Aorta (tissue), 5 donors: ENCODE measurements at regions not wholly inside any gene's neighbourhood (a gene's known extent, or its start where the extent isn't known, plus 50 kb on each side); places are given as distances from the start of the nearest gene placed in this dataset.

ENCODE experiments used
- ATAC-seq: fragments of 200-7000 bp; cut with Tn5 transposase; one replicate; pipeline ENCODE4 v1.9.1; 2022; ENCODE audit warnings: moderate library complexity; ENCODE audit not compliant: low FRiP score
- DNase-seq, 2 donors: peaks; one replicate each; pipeline ENCODE4 v3.0.0-alpha.2; 2020
- H3K27ac ChIP-seq, 2 donors: one replicate each; pipeline ENCODE4 v1.5.1; 2013; ENCODE audit warnings: low read length in 2 of 2, mild to moderate bottlenecking in 2 of 2, moderate library complexity in 2 of 2, control low read depth in 1 of 2, inconsistent platforms in 1 of 2, low read depth in 1 of 2
- H3K27me3 ChIP-seq, 2 donors: one replicate each; pipeline ENCODE4 v1.6.1; 2013; ENCODE audit warnings: control low read depth in 1 of 2, low read length in 1 of 2, mild to moderate bottlenecking in 1 of 2, moderate library complexity in 1 of 2; ENCODE audit not compliant: insufficient read depth in 2 of 2, control insufficient read depth in 1 of 2
- H3K36me3 ChIP-seq, 2 donors: one replicate each; pipeline ENCODE4 v1.6.1; 2013; ENCODE audit warnings: control low read depth in 1 of 2, low read length in 1 of 2, mild to moderate bottlenecking in 1 of 2; ENCODE audit not compliant: insufficient read depth in 2 of 2, control insufficient read depth in 1 of 2
- H3K4me1 ChIP-seq, 2 donors: one replicate each; pipeline ENCODE4 v1.6.1; 2013; ENCODE audit warnings: low read length in 2 of 2, control low read depth in 1 of 2, mild to moderate bottlenecking in 1 of 2, moderate library complexity in 1 of 2; ENCODE audit not compliant: insufficient read depth in 2 of 2, control insufficient read depth in 1 of 2
- H3K4me3 ChIP-seq, 2 donors: one replicate each; pipeline ENCODE4 v1.5.1; 2013; ENCODE audit warnings: low read length in 2 of 2, control low read depth in 1 of 2, mild to moderate bottlenecking in 1 of 2
- H3K9me3 ChIP-seq: one replicate; pipeline ENCODE4 v1.6.1; 2013; ENCODE audit warnings: mild to moderate bottlenecking, low read length; ENCODE audit not compliant: control insufficient read depth
- WGBS, 2 donors: extraction: QIAGEN DNeasy Blood & Tissue Kit; methylation state at CpG; one replicate each; pipeline ENCODE4 v1.1.7; 2013; 5-methylcytosine and 5-hydroxymethylcytosine counted together
- intact Hi-C, 2 donors: fragments of 100-400 bp; cut with DNase I; formaldehyde crosslinking; loops; one replicate each; pipeline versions ENCODE4 v1.14.2 to v1.15.0; 2022
- donor health status: healthy with polysubstance abuse.
- donor health status: Bipolar disorder and iron deficiency.
- donor health status: DM: no; HTN: no; CAD: no.
- donor health status: DM: no; HTN: no; CAD: no.
- donor health status: DM: yes; HTN: yes; CAD: no.

DNA sequence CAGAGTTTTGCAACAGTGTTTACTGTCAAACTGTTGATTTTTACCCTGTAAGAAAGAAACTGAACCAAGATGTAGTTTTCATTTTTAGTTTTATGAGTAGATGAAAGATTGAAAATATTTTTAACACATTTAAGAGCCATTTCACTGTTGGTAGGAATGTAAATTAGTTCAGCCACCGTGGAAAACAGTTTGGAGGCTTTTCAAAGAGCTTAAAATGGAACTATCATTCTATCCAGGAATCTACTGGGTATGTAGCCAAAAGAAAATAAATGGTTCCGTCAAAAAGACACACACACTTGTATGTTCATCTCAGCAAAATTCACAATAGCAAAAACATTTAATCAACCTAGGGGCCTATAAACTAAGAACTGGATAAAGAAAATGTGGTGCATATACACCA is 729.8 kb upstream of the CDH7 start:
- ATAC-seq (no peak), DNase-seq (no peak)
- Histone ChIP-seq H3K36me3 (no peaks in the 10 kb centered on the region), H3K27me3 (no peaks in the 10 kb centered on the region), H3K9me3 (peaks cover 2% of the 10 kb centered on the region), H3K27ac (no peak overlapping the region), H3K4me3 (no peak overlapping the region), H3K4me1 (no peaks in the 10 kb centered on the region)
- intact Hi-C loops = no loop called here
- WGBS, 2 donors = 35 to 38% methylated on average over 2 of the region's 2 CpGs

DNA sequence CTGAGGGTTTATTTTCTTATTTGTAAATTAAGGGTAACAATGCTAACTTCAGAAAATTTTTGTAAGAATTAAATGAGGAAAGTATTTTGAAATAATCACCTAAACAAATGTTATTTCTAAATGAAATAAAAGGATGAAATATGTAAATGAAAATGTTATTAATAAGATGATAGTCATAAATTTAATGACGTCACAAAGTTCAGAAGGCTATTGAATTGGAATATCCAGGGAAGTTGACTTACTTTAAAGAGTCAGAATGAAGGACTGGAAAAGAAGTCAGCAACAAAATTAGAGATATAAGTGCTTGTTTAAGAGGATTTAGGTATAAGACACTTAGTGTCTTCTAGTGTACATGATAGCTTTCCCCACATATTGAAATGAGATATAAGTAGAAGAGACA is 732.6 kb upstream of the CDH7 start:
- no peaks in the 10 kb centered on the region for H3K27me3 ChIP-seq
- H3K4me1 ChIP-seq = no peaks in the 10 kb centered on the region
- WGBS, 2 donors = 85 to 96% methylated on average over 1 of the region's 1 CpG
- intact Hi-C loops = no loop called here
- H3K27ac ChIP-seq = no peak overlapping the region
- H3K4me3 ChIP-seq = no peak overlapping the region
- no peaks in the 10 kb centered on the region for H3K36me3 ChIP-seq
- ATAC-seq = no peak
- H3K9me3 ChIP-seq = peaks cover under 1% of the 10 kb centered on the region
- DNase-seq = no peak

DNA sequence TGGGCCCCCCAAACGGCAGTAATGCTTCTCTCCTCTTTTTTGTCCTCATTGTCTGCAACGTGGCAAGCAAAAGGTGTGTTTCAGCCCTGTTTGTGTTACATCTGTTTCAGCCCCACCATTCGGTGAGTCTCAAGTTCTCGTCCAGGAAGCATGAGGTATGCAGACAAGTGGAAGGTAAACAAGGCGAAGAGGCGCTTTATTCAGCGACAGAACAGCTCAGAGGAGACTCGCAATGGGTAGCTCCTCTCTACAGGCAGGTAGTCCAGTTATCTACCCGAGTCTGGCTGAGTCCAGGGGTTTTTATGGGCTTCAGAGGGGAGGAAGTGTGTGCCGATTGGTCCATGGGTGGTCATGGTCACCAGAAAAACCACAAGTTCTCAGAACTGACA is 733.4 kb upstream of the CDH7 start:
- 87 to 89% methylated on average over 9 to 10 of the region's 10 CpGs for WGBS, 2 donors
- Histone ChIP-seq H3K27me3 (no peaks in the 10 kb centered on the region), H3K27ac (no peak overlapping the region), H3K36me3 (no peaks in the 10 kb centered on the region), H3K4me3 (no peak overlapping the region), H3K9me3 (peaks cover 2% of the 10 kb centered on the region), H3K4me1 (no peaks in the 10 kb centered on the region)
- DNase-seq = no peak
- ATAC-seq = no peak
- intact Hi-C loops = no loop called here

DNA sequence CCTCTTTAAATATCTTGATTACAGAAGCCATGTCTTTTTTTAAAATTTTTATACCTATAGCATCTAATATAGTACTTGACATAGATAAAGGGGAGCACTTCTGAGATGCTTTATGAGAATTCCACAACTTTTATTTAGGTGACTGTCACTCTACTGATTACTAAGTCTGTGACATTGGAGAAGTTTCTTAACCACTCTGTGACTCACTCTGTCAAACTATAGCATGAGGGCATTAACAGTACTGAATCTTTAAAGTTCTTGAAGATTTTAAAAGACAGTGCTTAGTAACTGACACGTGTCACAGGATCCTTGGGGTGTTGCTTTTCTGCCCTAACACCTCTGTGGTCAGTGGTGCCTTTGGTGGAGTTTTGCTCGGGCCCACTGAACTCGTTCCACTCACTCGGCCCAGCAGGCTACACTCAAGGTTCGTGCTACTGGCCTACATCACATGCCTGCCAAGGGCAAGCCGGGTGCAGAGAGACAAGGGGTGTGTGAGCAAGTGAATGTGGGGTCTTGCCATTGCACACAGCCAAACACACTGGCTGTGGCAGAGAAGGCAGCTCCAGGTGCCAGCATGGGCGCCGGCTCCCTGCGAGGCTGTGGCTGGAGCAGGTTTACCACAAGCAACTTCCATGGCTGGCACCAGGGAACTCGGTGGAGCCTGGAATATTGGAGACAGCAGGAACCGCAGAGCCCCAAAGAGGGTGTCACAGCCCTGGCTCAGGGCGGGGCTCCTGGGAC is 734.0 kb upstream of the CDH7 start:
- no peaks in the 10 kb centered on the region for H3K27me3 ChIP-seq
- peak in 1 of 2 donors; percentile 64 for DNase-seq
- no peaks in the 10 kb centered on the region for H3K36me3 ChIP-seq
- no peak overlapping the region for H3K4me3 ChIP-seq
- peaks cover 2% of the 10 kb centered on the region for H3K9me3 ChIP-seq
- ATAC-seq = peak; percentile 26
- intact Hi-C loops = no loop called here
- 88 to 91% methylated on average over 12 of the region's 12 CpGs for WGBS, 2 donors
- H3K27ac ChIP-seq = no peak overlapping the region
- no peaks in the 10 kb centered on the region for H3K4me1 ChIP-seq

DNA sequence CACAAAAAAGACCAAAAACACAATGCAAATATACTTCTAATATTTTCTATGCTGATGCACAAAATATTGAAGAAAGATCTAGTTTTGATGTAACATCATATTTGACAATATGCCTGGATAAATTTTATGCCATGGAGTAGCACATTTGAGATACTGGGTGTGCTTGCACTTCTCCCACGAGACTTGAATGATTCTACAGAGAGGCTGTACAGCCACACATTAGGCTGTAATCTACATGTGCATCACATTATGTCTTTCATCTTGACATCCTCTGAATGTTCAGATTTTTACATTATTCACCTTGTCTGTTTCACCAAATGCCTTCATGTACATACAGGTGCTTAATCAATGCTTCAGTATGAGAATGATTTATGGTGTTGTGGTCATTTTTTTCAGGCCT is 756.4 kb upstream of the CDH7 start:
- no peak for ATAC-seq
- no peaks in the 10 kb centered on the region for H3K27me3 ChIP-seq
- no peak overlapping the region for H3K4me3 ChIP-seq
- H3K9me3 ChIP-seq = no peaks in the 10 kb centered on the region
- no peak for DNase-seq
- H3K36me3 ChIP-seq = no peaks in the 10 kb centered on the region
- H3K27ac ChIP-seq = no peak overlapping the region
- intact Hi-C loops = no loop called here
- no peaks in the 10 kb centered on the region for H3K4me1 ChIP-seq
- 71 to 78% methylated on average over 1 of the region's 1 CpG for WGBS, 2 donors

DNA sequence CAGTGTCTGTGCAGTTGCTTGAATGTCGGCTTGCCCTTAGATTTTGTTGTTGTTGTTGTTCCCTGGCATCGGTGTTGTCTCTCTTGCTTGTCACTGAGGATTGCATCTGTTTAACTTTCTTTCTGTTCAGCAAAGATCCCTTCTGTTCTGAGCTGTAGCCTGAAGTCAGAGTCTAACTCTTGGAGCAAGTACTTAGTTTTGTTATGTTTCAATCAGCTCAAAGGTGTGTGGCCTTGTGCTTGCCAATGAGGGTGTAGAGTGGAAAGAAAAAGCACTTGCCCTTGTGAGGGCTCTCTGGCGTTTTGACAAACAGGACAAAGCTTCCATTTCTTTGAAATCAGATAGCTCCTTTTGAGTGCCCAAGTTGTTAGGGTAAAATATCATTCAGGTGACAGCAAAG is 757.1 kb upstream of the CDH7 start:
- ATAC-seq (no peak), DNase-seq (no peak)
- H3K4me3 ChIP-seq = no peak overlapping the region
- intact Hi-C loops = no loop called here
- 57 to 62% methylated on average over 3 of the region's 3 CpGs for WGBS, 2 donors
- no peaks in the 10 kb centered on the region for H3K4me1 ChIP-seq
- H3K9me3 ChIP-seq = no peaks in the 10 kb centered on the region
- no peaks in the 10 kb centered on the region for H3K36me3 ChIP-seq
- H3K27me3 ChIP-seq = no peaks in the 10 kb centered on the region
- H3K27ac ChIP-seq = no peak overlapping the region

DNA sequence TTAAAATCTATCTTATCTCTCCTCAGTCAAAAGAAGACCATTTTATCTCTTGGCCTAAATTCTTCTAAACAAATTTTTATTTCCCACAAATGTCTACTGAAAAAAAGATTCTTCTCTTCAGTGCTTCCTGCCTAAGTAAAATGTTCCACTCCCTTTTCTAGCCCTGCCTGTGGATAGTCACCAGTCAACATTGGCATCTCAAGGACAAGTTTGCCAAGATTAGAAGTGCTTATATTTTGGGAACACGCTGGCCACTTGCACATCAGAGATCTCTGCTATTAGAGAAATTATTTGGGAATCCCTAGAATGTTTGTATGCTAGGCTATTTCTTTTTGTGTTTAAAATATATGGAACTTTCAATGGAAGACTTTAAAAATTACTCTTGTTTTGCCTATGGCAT is 758.2 kb upstream of the CDH7 start:
- DNase-seq (no peak), ATAC-seq (no peak)
- H3K27me3 ChIP-seq = no peaks in the 10 kb centered on the region
- no peaks in the 10 kb centered on the region for H3K4me1 ChIP-seq
- no peaks in the 10 kb centered on the region for H3K9me3 ChIP-seq
- H3K36me3 ChIP-seq = no peaks in the 10 kb centered on the region
- 82 to 84% methylated on average over 1 of the region's 1 CpG for WGBS, 2 donors
- intact Hi-C loops = no loop called here
- H3K27ac ChIP-seq = no peak overlapping the region
- no peak overlapping the region for H3K4me3 ChIP-seq

DNA sequence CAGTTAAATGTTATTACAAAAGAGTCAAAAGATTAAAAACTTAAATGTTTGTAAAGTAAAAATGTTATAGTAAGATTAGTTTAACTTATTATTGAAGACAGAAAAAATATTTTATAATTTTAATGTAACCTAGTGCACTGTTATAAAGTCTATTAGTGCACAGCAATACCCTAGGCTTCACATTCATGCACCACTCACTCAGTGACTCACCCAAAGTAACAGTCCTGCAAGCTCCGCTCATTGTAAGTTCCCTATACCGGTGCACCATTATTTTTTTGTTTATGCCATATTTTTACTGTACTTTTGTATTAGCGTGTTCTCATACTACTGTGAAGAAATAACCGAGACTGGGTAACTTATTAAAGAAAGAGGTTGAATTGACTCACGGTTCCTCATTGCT is 759.7 kb upstream of the CDH7 start:
- 93% methylated on average over 5 of the region's 5 CpGs for WGBS, 2 donors

DNA sequence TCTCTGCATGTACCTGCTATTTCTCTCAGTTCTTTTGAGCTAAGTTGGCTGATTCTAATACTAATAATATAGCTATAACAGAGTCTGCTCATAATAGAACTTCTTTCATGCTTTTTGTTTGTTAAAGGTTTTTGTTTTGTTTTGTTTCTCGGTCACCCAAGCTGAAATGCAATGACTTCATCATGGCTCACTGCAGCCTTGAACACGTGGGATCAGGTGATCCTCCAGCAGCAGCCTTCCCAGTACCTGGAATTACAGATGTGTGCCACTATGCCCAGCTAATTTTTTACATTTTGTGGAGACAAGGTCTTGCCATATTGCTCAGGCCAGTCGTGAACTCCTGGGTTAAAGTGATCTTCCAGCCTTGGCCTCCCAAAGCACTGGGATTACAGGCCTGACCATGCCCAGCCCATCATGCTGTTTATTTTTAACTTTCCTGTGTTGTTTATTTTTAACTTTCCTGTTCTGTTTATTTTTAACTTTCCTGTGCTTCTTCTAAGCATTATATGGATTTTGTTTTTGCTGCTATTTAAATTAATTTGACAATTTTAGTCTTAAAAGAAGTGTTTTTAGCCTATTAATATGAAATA is 763.8 kb upstream of the CDH7 start:
- no peak overlapping the region for H3K4me3 ChIP-seq

More for the DNA sequence above, 759.7 kb upstream of the CDH7 start:
- H3K27ac ChIP-seq = no peak overlapping the region
- ATAC-seq (no peak), DNase-seq (no peak)
- H3K4me3 ChIP-seq = no peak overlapping the region
- no peaks in the 10 kb centered on the region for H3K4me1 ChIP-seq
- intact Hi-C loops = no loop called here
- no peaks in the 10 kb centered on the region for H3K36me3 ChIP-seq
- H3K27me3 ChIP-seq = no peaks in the 10 kb centered on the region
- no peaks in the 10 kb centered on the region for H3K9me3 ChIP-seq

More for the DNA sequence above, 763.8 kb upstream of the CDH7 start:
- WGBS, 2 donors = 70 to 76% methylated on average over 3 of the region's 3 CpGs
- Histone ChIP-seq H3K27me3 (no peaks in the 10 kb centered on the region), H3K9me3 (no peaks in the 10 kb centered on the region), H3K27ac (no peak overlapping the region), H3K36me3 (no peaks in the 10 kb centered on the region), H3K4me1 (no peaks in the 10 kb centered on the region)
- intact Hi-C loops = no loop called here
- ATAC-seq (no peak), DNase-seq (no peak)
